ENCODE measurements at regions not wholly inside any gene's neighbourhood (a gene's known extent, or its start where the extent isn't known, plus 50 kb on each side); places are given as distances from the start of the nearest gene placed in this dataset.
"Not testable (repeated sequence)": the region's sequence is repeated elsewhere in the genome, so short reads cannot be mapped to it uniquely, and the experiment has no call there.

GRCh38 chr12:69030321-69030720 is 97.3 kb upstream of the CPM start:
- FAIRE-seq = no peak

DNA sequence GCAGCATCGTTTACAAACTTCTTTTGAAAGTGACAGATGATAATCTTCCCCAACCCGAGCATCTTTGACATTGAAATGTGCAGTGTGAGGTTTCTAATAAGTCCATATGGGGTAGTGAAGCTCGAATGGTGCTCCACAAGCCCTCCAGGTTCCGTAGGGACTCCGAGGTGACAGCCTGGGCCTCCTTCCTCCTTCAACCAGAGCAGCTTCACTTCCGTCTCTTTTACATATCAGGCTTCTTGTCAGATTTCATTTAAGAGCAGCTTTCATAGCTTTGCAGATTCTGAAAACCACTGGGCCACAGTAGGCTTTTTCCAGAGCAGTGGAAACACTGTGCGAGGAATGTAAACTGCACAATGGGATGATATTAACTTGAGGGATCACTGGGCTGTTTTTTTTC is 103.6 kb upstream of the CPM start:
- FAIRE-seq = no peak

GRCh38 chr12:69036999-69037398 is 104.0 kb upstream of the CPM start:
- no peak for FAIRE-seq

DNA sequence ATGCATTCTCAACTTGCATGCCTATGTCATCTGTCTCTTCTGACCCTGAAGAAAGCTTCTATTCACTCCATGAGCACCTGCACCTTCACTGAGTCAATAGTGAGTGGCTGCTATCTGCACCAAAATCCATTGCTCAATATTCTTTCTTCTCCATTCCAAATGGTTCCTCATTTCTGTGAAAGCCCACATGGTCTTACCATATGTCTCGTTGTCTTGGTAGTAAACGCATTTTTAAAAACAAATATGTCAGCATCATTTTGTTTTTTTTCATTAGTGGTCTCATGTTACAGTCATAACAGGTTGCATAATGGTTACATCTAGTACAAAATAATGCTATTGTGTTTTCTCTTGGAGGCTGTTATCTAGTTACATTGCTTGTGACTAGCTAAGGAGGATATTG is 106.9 kb upstream of the CPM start:
- no peak for FAIRE-seq

- no peak for FAIRE-seq
These were observed 109.6 kb upstream of the CPM start for GRCh38 chr12:69042557-69042956.

DNA sequence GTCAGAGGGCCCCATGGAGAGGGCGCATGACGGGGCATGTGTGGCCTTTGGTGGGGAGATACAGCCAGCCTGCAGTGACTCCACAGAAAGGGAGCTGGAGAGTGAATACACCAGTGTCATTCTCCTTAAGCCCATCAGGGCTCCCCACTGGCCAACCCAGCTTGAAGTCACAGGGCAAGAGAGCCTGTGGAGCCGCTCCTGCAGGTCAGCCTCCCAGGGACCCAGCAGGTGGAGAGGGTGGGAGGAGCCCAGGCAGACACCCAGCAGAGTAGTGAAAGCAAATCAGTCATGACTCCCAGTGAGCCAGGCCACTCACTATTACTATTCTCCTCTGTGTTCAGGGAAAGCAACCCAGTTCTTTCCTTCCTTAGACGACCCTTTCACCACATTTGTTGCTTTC is 110.0 kb upstream of the CPM start:
- no peak for FAIRE-seq

DNA sequence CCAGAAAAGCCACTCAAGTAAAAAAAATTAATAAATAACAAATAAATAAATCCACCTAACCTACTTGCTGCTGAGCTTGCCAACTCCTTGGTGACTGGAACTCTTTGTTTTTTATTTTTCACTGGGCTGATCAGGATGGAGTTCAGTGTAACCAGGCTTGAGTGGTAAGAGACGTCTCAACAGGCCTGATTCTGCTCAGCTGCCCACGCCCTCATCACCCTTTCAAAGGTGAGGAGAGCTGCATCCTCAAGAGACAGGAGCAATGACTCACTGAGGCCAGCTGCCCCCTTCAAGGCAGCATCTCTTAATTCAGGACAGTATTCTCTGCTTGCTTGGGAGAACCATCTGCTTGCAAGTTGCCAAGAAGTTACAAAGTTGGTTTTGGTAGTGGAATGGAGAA is 111.9 kb upstream of the CPM start:
- FAIRE-seq = no peak

DNA sequence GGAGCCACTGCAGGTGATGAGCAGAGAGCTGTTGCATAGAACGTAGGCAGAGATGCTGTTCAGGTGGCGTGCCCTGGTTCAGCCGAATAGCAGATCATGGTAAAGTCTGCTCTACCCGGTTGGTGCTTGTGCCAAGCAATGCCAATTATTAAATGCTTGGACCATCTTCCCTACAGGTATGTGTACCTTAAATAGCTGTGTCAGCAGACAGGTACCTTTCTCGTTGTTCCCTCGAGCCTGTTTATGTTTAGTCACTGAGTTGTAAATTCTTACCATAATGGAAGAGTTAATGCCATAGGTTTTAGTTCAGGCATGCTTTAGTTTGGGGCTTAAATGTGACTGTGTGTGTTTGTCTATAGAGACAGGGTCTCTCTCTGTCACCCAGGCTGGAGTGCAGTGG is 112.5 kb upstream of the CPM start:
- no peak for FAIRE-seq

- no peak for FAIRE-seq
These were observed 113.4 kb upstream of the CPM start for GRCh38 chr12:69046363-69046762.

GRCh38 chr12:69046920-69047319 is 113.9 kb upstream of the CPM start:
- no peak for FAIRE-seq

DNA sequence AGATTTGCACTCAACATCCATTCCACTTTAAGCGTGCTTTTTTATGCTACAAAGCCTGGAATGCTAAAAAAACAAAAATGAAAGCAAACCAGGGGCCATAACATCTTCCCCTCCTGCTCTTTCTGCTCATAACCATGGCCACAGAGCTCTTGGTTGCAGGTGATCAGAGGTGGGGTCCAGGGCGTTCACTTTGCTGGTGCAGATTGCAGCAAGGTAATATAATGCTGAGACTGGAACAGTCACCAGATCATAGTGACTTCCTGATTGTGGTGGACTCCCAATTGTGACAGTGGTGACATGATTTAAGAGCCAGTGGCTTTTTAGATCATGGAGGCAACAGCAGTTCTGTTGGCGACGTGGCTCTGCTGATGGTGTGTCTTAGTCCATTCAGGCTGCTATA is 115.0 kb upstream of the CPM start:
- no peak for FAIRE-seq

GRCh38 chr12:69049855-69050254 is 116.9 kb upstream of the CPM start:
- not testable (repeated sequence) for FAIRE-seq

DNA sequence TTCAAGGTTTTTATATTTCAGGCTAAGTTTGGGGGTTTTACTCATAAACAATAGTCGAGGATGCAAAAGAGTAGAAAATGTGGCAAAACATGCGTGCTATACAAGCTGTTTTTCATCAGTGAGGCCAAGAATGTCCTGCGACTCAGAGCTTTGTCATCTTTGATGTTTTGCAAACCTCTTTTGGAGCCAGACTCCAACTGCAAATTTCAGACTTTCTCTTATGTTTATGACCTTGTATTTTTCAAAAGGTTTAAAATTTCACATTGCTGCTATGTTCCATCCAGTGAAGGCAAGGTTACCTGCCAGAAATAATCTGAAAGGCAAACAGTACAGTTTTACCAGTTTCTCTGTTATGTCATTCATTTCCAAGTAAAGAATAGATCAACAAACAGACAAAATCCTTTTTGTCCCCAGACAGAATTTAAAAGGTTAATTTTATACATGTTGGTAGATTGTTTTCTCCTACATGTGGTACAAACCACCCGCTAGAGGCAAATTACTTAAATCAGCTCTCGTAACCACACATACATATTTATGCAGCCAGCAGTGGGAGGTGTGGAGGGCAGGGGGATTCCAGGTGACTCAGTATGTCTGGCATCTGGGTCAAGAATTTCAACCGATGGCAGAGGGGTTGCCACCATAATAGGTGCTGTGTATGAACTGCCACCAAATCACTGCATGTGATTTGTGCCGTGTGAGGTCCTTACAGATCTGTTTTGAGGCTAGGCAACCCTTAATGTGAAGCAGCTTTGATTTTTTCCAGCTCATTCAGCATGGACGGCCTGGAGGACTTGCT is 119.8 kb upstream of the CPM start:
- no peak for FAIRE-seq

DNA sequence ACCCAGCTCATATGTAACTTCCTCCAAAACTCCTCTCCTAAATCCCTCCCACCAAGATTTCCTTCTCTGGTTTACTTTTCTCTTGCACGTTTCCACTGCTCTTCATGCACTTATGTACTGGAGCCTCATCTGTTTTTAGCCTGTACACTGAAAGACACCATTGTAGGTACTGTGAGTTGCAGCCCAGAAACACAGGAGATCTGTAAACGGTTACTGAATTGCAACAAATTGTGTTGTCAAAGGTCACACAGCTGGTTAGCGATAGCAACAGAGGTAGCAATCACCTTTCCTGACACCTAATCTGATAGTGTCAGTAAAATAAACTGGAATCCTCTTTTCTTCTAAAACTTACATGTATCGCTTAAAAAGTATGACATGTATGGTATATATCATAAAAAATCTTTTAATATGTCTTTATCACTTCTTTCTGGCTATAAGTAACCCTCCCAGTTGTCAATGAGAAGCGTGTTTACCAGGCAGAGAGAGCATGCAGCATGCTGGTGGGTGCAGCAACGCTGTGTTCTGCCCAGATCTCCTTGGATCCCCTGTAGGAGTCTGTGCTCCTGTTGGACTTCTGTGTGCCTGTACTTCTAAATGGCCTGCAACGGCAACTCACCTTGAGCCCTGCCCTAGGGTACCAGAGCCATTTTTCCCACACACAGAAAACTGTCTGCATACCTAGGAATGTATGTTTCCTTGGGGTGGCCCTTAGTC is 121.5 kb upstream of the CPM start:
- no peak for FAIRE-seq

DNA sequence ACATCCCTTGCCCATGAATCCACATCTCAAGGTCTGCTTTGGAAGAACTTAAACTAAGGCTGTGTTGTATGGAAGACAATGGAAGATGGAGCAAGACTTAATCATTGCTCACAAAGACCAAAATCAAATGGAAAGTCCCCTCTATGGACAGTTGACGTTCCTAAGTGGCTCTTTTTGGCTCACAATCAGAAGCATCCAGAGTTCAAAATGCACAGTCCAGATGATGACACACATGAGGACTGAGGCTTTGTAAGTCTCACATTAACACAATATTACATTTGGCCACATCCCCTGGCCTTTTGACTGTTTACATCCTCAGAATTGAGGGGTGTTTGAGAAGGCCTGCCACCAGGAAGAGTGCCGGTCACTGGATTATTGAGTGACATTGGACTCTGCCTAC is 122.3 kb upstream of the CPM start:
- no peak for FAIRE-seq

DNA sequence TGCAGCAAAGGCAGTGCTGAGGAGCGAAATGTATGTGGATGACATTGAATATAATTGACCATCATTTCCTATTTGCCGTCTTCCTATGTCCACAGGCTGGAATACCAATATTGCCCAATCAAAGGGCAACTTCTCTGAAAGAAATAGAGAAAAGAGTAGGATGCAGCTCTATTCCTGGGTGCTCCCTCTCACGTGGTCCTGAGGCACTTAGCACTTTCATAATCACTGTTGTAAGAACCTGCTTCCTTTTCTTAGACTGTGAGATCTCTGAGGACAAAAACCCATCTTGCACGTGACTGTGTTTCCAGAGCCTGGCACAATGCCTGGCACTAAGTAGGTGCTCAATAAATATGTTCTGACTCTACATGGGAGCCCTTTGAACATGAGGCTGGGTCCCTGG is 122.7 kb upstream of the CPM start:
- no peak for FAIRE-seq

DNA sequence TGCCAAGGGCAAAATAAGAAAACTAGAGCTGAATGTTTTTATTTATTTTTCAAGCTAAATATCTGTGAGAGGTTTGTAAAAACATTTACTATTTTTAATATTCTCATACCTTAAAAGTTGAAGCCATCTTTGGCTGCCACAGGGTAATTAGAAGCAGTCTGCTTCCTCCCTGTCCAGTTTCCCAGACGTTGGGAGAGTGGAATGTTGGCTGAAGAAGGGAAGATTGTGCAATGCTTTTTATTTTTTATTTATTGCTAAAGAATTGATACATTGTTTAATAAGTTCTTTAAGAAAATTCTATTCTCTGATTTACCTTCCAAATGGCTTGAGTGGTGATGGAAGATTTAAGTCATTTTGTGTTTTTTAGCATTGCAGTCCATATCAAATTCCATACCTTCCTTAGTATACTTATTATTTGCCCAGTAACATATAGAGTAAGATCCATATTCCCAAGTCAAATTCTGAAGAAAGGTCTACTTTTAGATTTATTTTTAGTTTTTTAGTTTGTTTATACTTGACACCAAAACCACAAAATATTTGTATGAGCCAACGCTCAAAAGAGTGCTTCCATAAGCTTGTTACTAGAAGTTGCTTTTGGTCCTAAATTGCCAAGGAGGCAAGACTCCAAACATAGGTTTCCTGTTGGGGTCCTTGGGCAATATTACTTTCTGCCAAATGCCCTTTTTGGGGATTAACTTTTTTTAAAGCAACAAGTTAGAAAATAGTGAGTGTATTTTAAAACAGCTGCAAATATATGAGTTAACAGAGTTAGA is 124.0 kb upstream of the CPM start:
- no peak for FAIRE-seq

DNA sequence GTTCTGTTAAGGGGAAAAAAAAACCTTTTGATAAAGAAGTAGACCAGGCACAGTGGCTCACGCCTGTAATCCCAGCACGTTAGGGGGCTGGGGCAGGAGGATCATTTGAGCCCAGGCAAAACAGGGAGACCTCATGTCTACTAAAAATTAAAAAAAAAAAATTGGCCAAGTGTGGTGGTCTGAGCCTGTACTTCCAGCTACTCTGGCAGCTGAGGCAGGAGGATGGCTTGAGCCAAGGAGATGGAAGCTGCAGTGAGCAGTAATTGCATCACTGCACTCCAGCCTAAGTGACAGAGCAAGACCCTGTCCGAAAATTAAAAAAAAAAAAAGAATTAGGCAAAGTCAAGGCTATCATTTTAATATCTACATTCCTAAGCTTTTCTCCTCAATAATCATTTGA is 124.8 kb upstream of the CPM start:
- no peak for FAIRE-seq

DNA sequence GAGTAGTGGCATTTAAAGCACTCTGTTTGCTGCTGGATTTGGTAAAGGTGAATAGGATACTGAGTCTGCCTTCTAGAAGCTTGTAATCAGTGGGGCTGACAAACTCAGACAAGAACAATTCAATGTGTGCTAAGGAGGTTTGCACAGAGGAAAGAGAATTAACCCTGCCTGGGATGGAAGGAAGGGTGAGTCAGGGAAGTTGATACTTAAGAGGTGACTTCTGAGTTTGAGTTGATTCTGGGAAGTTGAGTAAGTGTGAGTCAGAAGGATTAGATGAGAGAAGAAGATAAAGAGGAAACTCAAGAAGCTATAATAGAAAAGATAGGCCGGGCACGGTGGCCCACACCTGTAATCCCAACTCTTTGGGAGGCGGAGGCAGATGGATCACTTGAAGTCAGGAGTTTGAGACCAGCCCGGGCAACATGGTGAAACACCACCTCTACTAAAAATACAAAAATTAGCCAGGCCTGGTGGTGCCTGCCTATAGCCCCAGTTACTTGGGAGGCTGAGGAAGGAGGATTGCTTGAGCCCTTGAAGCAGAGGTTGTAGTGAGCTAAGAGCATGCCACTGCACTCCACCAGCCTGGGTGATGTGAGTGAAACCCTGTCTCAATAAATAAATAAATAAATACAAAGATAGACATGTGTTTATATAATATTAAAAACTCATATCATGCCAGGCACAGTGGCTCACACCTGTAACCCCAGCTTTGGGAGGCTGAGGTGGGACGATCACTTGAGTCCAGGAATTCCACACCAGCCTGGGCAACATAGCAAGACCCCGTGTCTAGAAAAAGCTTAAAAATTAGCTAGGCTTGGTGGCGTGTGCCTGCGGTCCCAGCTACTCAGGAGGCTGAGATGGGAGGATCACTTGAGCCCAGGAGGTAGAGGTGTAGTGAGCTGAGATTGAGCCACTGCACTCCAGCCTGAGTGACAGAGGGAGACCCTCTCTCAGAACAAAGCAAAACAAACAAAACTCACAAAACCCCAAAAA is 126.8 kb upstream of the CPM start:
- FAIRE-seq = no peak

- no peak for FAIRE-seq
These were observed 128.6 kb upstream of the CPM start for GRCh38 chr12:69061574-69061973.

DNA sequence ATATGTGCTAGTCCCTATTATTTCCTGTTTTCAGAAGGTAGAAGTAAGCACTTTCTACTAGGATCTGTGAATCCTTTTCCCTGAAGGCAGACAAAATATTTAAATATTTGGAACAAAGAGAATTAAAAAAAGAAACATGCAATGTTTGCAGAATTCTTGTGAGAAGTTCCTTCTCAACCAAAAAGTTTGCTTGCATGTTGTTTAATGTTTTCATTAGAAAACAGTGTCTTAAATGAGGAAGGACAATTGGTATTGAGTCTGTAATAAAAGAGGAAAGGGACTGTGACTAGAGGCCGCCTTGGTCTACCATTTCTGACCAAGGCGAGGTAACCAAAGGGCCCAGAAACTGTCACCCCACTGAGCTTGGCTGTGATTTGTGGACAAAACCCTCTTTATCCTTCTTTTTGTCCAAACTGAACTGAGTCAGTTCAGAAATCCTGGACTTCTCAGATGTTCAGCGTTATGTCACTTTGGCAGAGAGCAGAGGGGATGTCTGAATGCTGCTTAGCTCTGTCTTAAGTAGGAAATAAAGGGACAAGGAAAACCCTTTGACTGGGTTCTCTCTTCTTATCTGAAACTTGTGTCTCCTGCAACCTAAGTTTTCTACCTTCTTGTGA is 129.8 kb upstream of the CPM start:
- FAIRE-seq = no peak
